GM23248 (cell line): ENCODE measurements at regions not wholly inside any gene's neighbourhood (a gene's known extent, or its start where the extent isn't known, plus 50 kb on each side); places are given as distances from the start of the nearest gene placed in this dataset.
"Not testable (repeated sequence)": the region's sequence is repeated elsewhere in the genome, so short reads cannot be mapped to it uniquely, and the experiment has no call there.

ENCODE experiments used
- EZH2 ChIP-seq: fragments of 200-600 bp; sonication (generic); IDR thresholded peaks from 2 replicates; pipeline ENCODE4 v1.6.1; 2018; ENCODE audit warnings: antibody characterized with exemption, mild to moderate bottlenecking; ENCODE audit not compliant: insufficient read depth, poor library complexity, severe bottlenecking
- EZH2phosphoT487 ChIP-seq: fragments of 200-600 bp; sonication (generic); IDR thresholded peaks from 2 replicates; pipeline ENCODE4 v1.6.1; 2018; ENCODE audit warnings: antibody characterized with exemption, moderate library complexity, mild to moderate bottlenecking, low read depth; ENCODE audit not compliant: insufficient read depth

- not testable (repeated sequence) for TF ChIP-seq EZH2, EZH2phosphoT487
Observed at GRCh38 chr12:131438493-131438835, 272.4 kb upstream of the SFSWAP start.
